MM.1S (cell line): ENCODE measurements at regions not wholly inside any gene's neighbourhood (a gene's known extent, or its start where the extent isn't known, plus 50 kb on each side); places are given as distances from the start of the nearest gene placed in this dataset.

Source experiments
- EZH2 ChIP-seq: fragments of 300-600 bp; sonication (generic); optimal IDR thresholded peaks from 2 replicates; pipeline ENCODE3; 2017; ENCODE audit warnings: low read depth, mild to moderate bottlenecking, antibody characterized with exemption, low read length, mixed read lengths
- TF ChIP-seq, protein P1 (sequence below): fragments of 300-600 bp; sonication (generic); IDR thresholded peaks from 2 replicates; pipeline ENCODE4 v1.5.1; 2016; ENCODE audit warnings: antibody characterized with exemption, low read length, mixed read lengths

GRCh38 chr15:37638691-37639090, 295.7 kb upstream of the TMCO5A start:
- TF ChIP-seq, protein P1, sequence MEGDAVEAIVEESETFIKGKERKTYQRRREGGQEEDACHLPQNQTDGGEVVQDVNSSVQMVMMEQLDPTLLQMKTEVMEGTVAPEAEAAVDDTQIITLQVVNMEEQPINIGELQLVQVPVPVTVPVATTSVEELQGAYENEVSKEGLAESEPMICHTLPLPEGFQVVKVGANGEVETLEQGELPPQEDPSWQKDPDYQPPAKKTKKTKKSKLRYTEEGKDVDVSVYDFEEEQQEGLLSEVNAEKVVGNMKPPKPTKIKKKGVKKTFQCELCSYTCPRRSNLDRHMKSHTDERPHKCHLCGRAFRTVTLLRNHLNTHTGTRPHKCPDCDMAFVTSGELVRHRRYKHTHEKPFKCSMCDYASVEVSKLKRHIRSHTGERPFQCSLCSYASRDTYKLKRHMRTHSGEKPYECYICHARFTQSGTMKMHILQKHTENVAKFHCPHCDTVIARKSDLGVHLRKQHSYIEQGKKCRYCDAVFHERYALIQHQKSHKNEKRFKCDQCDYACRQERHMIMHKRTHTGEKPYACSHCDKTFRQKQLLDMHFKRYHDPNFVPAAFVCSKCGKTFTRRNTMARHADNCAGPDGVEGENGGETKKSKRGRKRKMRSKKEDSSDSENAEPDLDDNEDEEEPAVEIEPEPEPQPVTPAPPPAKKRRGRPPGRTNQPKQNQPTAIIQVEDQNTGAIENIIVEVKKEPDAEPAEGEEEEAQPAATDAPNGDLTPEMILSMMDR = no peak
- TF ChIP-seq EZH2 = no peak
